GM18505 (cell line): ENCODE measurements at regions not wholly inside any gene's neighbourhood (a gene's known extent, or its start where the extent isn't known, plus 50 kb on each side); places are given as distances from the start of the nearest gene placed in this dataset.
A peak's percentile ranks its signal among the peaks of the same experiment; 100 is the strongest.

Experiments used
- ATAC-seq: cut with Tn5 transposase; IDR thresholded peaks from one replicate; pipeline ENCODE4 v1.9.1; 2021; ENCODE audit not compliant: unreplicated experiment
- POLR2A ChIP-seq: IDR thresholded peaks from 4 replicates; pipeline ENCODE4 v1.6.1; 2011; ENCODE audit warnings: borderline replicate concordance; ENCODE audit not compliant: insufficient read depth, insufficient read length; ENCODE audit errors: extremely low read depth

DNA sequence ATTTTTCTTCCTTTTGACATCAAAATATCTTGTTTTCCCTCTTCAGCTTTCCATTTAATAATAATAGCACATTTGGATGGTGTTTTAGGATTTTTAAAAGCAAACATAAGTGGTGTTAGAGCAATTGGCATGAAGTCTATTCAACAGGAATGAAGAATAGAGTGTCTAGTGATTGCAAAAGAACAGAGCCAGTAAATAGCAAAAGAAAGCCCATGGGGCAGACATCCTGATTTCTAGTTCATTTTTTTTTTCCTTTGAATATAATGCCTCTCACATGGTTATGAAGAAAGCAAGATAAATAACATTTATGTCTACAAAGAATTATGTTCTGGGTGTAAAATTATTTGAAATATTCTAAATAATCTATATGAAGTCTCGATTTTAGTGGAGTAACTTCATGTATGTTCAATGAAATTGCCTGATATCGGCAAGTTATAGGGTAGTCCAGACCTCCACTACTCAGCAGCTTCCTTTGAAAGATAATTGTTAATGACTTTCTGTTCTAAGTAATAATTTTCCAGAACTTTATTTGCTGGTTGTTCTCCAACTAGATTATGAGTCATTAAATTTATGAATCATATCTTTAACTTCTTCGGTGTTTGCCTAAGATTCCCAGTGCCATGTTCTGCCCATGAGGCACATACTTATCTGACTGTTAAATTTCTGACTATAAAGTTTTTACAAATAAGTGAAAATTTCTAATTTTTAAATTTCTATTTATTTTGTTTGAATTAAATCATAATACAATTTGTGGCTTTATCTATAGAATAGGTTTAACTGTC is 587.9 kb downstream of the TLL1 start:
- TF ChIP-seq POLR2A: no peak

GRCh38 chr4:166481055-166481454 is 608.0 kb downstream of the TLL1 start:
- no peak for TF ChIP-seq POLR2A
- no peak for ATAC-seq

More for the DNA sequence above, 587.9 kb downstream of the TLL1 start:
- ATAC-seq: no peak

DNA sequence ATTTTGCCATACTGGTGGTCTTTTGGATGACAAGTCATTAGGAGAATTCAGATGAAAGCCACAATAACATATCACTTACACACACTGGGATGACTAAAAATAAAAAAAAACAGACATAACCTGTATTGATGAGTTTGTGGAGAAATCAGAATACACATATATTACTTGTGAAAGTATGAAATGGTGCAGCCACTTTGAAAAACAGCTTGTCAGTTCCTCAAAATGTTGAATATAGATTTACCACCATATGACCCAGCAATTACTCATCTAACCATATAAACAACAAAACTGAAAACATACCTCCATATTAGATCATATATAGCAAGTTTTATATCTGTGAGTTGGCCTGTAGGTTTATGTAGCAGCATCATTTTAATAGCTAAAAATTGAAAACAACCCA is 608.7 kb downstream of the TLL1 start:
- no peak for TF ChIP-seq POLR2A
- ATAC-seq: no peak

DNA sequence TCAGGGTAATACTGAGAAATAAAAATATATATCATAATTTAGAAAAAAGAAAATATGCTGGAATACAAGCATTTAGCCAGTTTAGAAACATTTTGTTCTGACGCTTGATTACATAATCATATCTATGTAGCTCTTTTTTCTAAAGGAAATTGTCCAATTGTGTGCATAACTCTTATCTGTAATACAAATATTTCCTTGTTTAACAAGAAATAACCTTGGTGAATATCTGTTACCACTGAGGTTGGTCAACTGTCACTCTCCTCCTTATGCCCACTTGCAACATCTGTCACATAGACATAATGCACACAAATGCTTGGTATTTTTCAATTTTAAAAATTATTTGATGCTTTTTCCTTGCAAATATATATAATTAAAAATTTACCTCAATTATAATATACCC is 609.7 kb downstream of the TLL1 start:
- ATAC-seq: no peak
- no peak for TF ChIP-seq POLR2A

- no peak for ATAC-seq
- TF ChIP-seq POLR2A: no peak
Measured at GRCh38 chr4:166491635-166492034, 618.6 kb downstream of the TLL1 start.

GRCh38 chr4:166493924-166494345 is 620.9 kb downstream of the TLL1 start:
- no peak for TF ChIP-seq POLR2A
- ATAC-seq: no peak

DNA sequence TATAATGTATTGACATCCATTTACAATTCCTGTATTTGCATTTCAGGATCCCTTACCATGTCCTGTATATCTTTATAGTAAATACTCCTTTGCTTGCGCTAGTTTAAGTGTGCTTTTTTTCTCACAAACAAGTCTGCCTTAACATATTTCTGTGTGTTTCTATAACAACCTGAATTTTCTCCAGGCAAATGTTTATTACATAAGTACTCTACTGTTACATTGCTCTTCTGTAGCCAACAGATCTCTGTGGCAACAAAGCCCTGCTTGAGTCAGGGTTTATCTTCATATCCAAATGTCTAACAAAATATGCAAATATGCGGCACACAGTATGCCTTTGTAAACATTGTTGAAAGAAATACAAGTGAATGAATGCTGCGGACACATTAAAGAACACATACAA is 625.5 kb downstream of the TLL1 start:
- TF ChIP-seq POLR2A: no peak

GRCh38 chr4:166499820-166500219 is 626.8 kb downstream of the TLL1 start:
- no peak for TF ChIP-seq POLR2A
- no peak for ATAC-seq

More for the DNA sequence above, 625.5 kb downstream of the TLL1 start:
- no peak for ATAC-seq

DNA sequence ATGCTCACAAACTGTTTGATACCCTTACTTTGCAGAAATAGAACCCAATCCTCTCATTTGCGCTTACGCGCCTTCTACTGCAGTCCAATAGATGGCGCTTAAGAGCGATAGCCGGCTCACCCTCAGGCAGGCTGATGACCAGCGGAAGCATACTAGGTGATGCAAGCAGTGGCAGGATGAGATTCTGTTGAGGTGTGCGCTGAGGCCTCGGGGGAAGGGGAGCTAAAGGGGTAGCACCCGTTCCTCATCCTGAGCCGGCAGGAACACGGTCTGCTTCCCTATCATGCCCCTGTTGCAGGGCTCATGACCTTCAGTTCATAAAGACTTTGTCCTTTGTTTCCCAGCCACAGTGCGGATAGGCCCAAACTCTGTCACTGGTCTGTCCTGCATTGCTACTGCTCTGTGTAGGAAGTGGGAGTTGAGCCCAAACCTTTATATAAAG is 628.9 kb downstream of the TLL1 start:
- TF ChIP-seq POLR2A: no peak
- peak; percentile 60 for ATAC-seq

DNA sequence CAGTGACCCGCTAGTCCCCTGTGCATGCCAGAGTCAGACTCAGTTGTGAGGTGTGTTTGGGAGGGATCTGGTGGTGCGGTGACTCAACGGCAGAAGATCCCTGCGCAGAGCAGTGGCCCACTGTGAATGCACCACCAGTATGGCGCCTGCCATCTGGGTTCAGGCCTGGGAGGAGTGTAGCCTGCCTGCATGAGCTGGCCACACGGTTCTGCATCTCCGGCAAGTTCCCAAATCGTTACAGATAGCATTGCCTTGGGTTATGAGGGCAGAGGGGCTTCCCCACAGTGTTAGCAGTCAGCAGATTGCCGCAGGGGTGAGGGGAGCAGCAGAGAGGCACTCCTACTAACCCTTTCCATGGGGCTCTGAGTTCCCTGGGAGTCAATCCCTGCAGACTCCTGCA is 629.6 kb downstream of the TLL1 start:
- no peak for TF ChIP-seq POLR2A
- no peak for ATAC-seq

GRCh38 chr4:166506051-166506450 is 633.0 kb downstream of the TLL1 start:
- TF ChIP-seq POLR2A: no peak
- no peak for ATAC-seq

DNA sequence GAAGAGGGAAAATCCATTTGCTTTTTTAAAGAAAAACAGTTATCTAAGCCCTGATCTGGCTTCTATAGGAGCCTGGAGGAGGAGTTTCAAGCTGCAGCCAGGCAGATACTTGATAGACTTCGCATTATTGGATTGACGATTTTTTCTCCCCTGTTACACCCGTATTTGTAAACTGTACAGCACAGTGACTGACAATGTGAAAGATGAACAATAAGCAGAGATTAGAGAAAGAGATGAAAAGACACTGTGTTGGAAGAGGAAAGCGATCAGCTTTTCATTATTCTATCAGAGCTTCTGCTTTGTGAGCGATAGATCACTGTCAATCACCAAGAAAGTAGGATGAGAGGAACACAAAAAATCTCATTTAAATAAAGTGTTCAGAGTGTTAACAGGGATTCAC is 639.2 kb downstream of the TLL1 start:
- ATAC-seq: no peak
- TF ChIP-seq POLR2A: no peak

DNA sequence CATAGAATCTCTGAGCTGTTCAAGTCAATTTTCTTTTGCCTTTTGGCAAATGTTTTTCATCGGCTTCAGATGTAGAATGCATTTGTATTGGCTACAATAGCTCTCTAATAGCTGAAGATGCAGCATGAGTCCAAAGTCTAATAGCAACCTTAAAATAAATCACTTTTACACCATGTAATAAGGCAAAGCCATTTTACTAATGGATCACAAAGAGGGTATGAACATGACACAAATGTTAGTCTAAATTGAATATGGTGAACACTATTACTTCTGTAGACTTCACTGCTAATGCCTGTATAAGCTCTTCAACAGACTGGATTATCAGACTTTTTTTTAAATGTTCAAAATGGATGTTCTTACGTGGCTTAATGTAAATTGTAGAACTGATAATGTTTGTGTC is 645.3 kb downstream of the TLL1 start:
- TF ChIP-seq POLR2A: no peak
- no peak for ATAC-seq

DNA sequence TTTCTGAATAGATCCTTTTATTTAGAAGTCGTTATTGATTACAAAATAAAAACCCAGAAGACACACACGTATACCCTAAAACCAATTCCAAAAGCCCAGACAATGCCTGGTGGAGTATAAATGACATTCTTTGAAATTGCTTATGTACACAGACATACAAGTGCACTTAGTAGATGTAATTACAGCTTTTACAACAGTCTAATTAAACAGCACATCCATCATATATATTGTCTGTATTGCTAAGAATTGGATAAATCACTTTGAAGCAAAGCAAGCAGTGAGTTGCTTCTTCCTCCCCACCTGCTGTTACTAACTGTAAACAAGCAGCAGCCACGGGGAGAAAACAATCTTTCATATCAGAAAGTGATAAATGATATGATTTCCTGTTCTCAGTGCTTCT is 645.7 kb downstream of the TLL1 start:
- TF ChIP-seq POLR2A: no peak

More for the DNA sequence above, 645.7 kb downstream of the TLL1 start:
- ATAC-seq: no peak
